SJCRH30 (cell line): ENCODE measurements at regions not wholly inside any gene's neighbourhood (a gene's known extent, or its start where the extent isn't known, plus 50 kb on each side); places are given as distances from the start of the nearest gene placed in this dataset.
A peak's percentile ranks its signal among the peaks of the same experiment; 100 is the strongest.
"Not testable (repeated sequence)": the region's sequence is repeated elsewhere in the genome, so short reads cannot be mapped to it uniquely, and the experiment has no call there.

ENCODE experiments used
- DNase-seq, 2 experiments: peaks; one replicate each; pipeline ENCODE4 v3.0.0-alpha.2; 2015 to 2020
- H3K27ac ChIP-seq: fragments of 250-450 bp; sonication (Bioruptor Pico); 2 replicates; pipeline ENCODE4 v1.5.1; 2020; ENCODE audit warnings: mild to moderate bottlenecking, moderate library complexity
- H3K27me3 ChIP-seq: fragments of 250-450 bp; sonication (Bioruptor Pico); 2 replicates; pipeline ENCODE4 v1.5.1; 2020; ENCODE audit warnings: mild to moderate bottlenecking, moderate library complexity
- H3K36me3 ChIP-seq: fragments of 250-450 bp; sonication (Bioruptor Pico); 2 replicates; pipeline ENCODE4 v1.5.1; 2020; ENCODE audit warnings: mild to moderate bottlenecking, moderate library complexity
- H3K4me1 ChIP-seq: fragments of 250-450 bp; sonication (Bioruptor Pico); 2 replicates; pipeline ENCODE4 v1.5.1; 2020; ENCODE audit warnings: mild to moderate bottlenecking, moderate library complexity
- H3K4me3 ChIP-seq: fragments of 250-450 bp; sonication (Bioruptor Pico); 2 replicates; pipeline ENCODE4 v1.5.1; 2020; ENCODE audit warnings: mild to moderate bottlenecking, moderate library complexity
- H3K9me3 ChIP-seq: fragments of 250-450 bp; sonication (Bioruptor Pico); replicated peaks from 2 replicates; pipeline ENCODE4 v1.5.1; 2020; ENCODE audit warnings: mild to moderate bottlenecking, moderate library complexity

DNA sequence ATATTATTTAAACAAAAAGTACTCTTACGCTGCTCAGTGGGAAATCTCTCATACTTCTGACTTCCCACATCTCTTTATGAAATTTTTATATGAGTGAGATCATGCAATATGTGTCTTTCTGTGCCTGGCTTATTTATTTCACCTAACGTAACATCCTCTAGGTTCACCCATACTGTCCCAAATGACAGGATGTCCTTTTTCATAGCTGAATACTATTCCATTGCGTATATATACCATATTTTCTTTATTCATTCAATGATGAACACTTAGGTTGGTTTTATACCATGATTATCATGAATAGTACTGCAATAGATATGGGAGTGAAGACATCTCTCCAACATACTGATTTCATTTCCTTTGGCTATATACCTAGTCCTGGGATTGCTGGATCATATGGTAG, 57.8 kb upstream of the TPP2 start:
- no peak overlapping the region for H3K27ac ChIP-seq
- H3K9me3 ChIP-seq: no peaks in the 10 kb centered on the region
- no peaks in the 10 kb centered on the region for H3K27me3 ChIP-seq
- H3K4me1 ChIP-seq: no peaks in the 10 kb centered on the region
- DNase-seq: no peak
- H3K36me3 ChIP-seq: no peaks in the 10 kb centered on the region
- H3K4me3 ChIP-seq: no peak overlapping the region

GRCh38 chr13:102536695-102537485, 59.9 kb upstream of the TPP2 start:
- Histone ChIP-seq H3K9me3 (no peaks in the 10 kb centered on the region), H3K4me1 (no peaks in the 10 kb centered on the region), H3K36me3 (no peaks in the 10 kb centered on the region), H3K27ac (no peak overlapping the region), H3K4me3 (no peak overlapping the region), H3K27me3 (no peaks in the 10 kb centered on the region)
- no peak for DNase-seq

DNA sequence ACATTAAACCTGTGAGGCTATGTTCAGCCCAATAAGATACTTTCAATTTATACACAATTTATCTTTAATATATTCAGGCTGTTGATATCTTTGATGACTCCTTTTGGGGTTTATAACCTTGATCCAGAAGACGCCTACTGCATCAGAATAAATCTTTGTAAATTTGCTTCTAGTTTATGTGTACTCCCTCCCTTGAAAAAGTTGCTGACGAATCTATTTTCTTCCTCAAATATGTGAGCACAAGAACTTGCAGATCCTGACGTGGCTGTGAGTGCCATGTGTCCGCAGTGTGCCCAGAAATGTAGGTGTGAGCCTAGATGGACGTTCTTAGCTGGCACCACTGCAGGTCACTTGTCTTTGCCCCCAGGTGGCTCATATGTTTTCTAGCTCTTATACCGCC, 60.6 kb upstream of the TPP2 start:
- DNase-seq: no peak
- Histone ChIP-seq H3K4me3 (no peak overlapping the region), H3K9me3 (no peaks in the 10 kb centered on the region)

GRCh38 chr13:102530751-102531150, 66.0 kb upstream of the TPP2 start:
- Histone ChIP-seq H3K9me3 (no peaks in the 10 kb centered on the region), H3K4me1 (no peaks in the 10 kb centered on the region), H3K27ac (no peak overlapping the region), H3K27me3 (no peaks in the 10 kb centered on the region), H3K4me3 (no peak overlapping the region), H3K36me3 (no peaks in the 10 kb centered on the region)
- no peak for DNase-seq

More for the DNA sequence above, 60.6 kb upstream of the TPP2 start:
- Histone ChIP-seq H3K27me3 (no peaks in the 10 kb centered on the region), H3K27ac (no peak overlapping the region), H3K36me3 (no peaks in the 10 kb centered on the region), H3K4me1 (no peaks in the 10 kb centered on the region)

- H3K27ac ChIP-seq, DNase-seq, H3K4me3 ChIP-seq, H3K27me3 ChIP-seq, H3K9me3 ChIP-seq, H3K36me3 ChIP-seq, H3K4me1 ChIP-seq: not testable (repeated sequence)
Measured at GRCh38 chr13:102522251-102522650, 74.5 kb upstream of the TPP2 start.

- H3K27me3 ChIP-seq: no peaks in the 10 kb centered on the region
- no peaks in the 10 kb centered on the region for H3K36me3 ChIP-seq
- DNase-seq: no peak
- H3K4me3 ChIP-seq: no peak overlapping the region
- no peak overlapping the region for H3K27ac ChIP-seq
- no peaks in the 10 kb centered on the region for H3K9me3 ChIP-seq
- 0 out of 2 replicates have a peak, but pooled peaks cover 2% of the 10 kb centered on the region for H3K4me1 ChIP-seq
Measured at GRCh38 chr13:102517959-102518358, 78.8 kb upstream of the TPP2 start.

DNA sequence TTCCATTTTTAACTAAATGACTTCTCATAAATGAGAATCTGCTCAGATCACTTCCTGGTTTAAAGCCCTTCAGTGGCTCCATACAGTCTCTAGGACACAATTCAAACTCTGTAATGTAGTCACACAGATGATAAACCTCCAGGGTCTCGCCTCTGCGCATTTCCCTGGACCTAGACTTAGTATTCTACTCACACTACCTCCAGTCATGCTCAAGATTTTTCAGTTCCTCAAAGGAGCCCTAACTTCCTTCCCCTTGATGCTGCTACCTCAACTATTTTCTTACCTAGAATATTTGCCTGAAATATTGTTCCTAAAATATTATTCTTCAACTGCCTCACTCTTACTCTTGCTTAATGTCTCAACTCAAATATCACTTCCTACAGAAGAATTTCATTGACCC, 86.7 kb upstream of the TPP2 start:
- Histone ChIP-seq H3K27ac (no peak overlapping the region), H3K36me3 (no peaks in the 10 kb centered on the region), H3K27me3 (no peaks in the 10 kb centered on the region), H3K4me3 (no peak overlapping the region), H3K4me1 (no peaks in the 10 kb centered on the region), H3K9me3 (no peaks in the 10 kb centered on the region)
- DNase-seq: no peak

DNA sequence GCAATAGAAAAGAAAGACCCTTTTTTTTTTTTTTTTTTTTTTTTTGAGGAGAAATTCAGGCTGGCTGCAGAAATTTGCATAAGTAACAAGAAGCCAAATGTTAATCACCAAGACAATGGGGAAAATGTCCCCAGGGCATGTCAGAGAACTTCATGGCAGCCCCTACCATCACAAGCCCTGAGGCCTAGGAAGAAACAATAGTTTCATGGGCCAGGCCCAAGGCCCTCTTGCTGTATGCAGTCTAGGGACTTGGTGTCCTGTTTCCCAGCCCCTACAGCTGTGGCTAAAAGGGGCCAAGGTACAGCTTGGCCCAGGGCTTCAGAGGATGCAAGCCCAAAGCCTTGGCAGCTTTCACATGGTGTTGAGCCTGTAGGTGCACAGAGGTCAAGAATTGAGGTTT, 88.4 kb upstream of the TPP2 start:
- H3K4me3 ChIP-seq: no peak overlapping the region
- H3K36me3 ChIP-seq: no peaks in the 10 kb centered on the region
- no peaks in the 10 kb centered on the region for H3K27me3 ChIP-seq
- H3K4me1 ChIP-seq: no peaks in the 10 kb centered on the region
- DNase-seq: no peak
- H3K27ac ChIP-seq: no peak overlapping the region
- no peaks in the 10 kb centered on the region for H3K9me3 ChIP-seq

DNA sequence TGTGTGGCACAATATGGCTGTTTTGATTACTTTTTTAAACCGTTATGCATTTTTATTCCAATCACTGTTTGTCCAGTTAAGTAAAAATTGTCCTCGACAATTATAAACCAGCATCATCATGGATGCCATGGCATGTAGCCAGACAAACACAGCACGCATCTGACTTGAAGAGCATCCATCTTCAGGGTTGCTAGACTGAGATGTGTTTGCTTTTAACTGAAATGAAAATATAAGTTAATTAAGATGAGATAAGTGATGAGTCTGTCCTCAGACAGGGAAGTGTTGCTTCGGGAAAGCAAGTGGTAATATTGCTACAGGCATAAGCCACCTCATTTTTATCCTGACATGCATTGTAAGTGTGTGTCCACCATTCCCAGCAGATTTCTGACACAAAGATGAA, 92.8 kb upstream of the TPP2 start:
- H3K36me3 ChIP-seq: no peaks in the 10 kb centered on the region
- DNase-seq: no peak
- H3K27me3 ChIP-seq: no peaks in the 10 kb centered on the region
- H3K4me1 ChIP-seq: no peaks in the 10 kb centered on the region
- no peak overlapping the region for H3K4me3 ChIP-seq
- no peak overlapping the region for H3K27ac ChIP-seq
- no peaks in the 10 kb centered on the region for H3K9me3 ChIP-seq

- no peak overlapping the region for H3K4me3 ChIP-seq
- no peaks in the 10 kb centered on the region for H3K4me1 ChIP-seq
- no peaks in the 10 kb centered on the region for H3K36me3 ChIP-seq
- DNase-seq: no peak
- H3K9me3 ChIP-seq: no peaks in the 10 kb centered on the region
- H3K27ac ChIP-seq: no peak overlapping the region
- H3K27me3 ChIP-seq: no peaks in the 10 kb centered on the region
Measured at GRCh38 chr13:102495663-102496062, 93.8 kb upstream of the FGF14 start.

DNA sequence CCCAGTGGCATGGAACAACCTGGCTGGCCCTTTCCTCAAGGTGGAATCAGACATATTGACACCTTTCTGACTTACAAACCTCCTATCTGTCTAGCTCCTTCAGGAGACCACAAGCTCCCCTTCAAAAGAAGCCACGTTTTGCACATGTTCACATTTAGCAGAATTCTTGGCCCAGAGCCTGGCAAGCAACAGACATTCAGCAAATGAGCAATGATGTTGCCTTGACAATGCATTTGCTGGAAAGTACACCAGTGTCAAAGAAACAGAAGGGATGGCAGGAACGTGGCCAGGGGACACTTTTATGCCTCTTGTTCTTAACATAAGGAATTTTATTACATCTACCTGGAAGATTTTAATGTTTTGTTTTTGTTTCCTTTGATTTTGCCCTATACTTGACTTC, 85.5 kb upstream of the FGF14 start:
- H3K36me3 ChIP-seq: no peaks in the 10 kb centered on the region
- no peaks in the 10 kb centered on the region for H3K27me3 ChIP-seq
- H3K9me3 ChIP-seq: no peaks in the 10 kb centered on the region
- no peak for DNase-seq
- H3K4me1 ChIP-seq: no peaks in the 10 kb centered on the region
- H3K27ac ChIP-seq: no peak overlapping the region
- H3K4me3 ChIP-seq: no peak overlapping the region

GRCh38 chr13:102484329-102484728, 82.5 kb upstream of the FGF14 start:
- no peaks in the 10 kb centered on the region for H3K9me3 ChIP-seq
- DNase-seq: peak in 1 of 2 experiments; percentile 6
- H3K27ac ChIP-seq: no peak overlapping the region
- no peaks in the 10 kb centered on the region for H3K4me1 ChIP-seq
- H3K4me3 ChIP-seq: no peak overlapping the region
- no peaks in the 10 kb centered on the region for H3K36me3 ChIP-seq
- no peaks in the 10 kb centered on the region for H3K27me3 ChIP-seq

DNA sequence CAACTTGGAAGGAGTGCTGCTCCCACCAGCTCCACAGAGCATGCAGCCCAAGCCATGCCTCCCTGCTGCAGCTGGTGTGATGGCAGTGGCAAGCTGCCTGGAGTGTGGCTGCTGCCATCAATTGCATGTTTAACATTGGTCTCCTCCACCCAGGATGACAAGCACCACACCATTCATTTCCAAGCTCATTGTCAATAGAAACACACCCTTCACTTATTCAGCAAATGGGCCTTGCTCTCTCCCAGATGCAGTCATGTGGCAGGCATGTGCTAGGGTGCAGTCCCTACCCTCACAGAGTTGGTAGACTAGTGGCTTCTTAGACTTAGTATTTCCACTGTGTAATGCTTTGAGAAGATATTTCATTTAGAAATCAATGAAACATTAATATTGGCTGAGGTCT, 70.8 kb upstream of the FGF14 start:
- Histone ChIP-seq H3K27me3 (no peaks in the 10 kb centered on the region), H3K4me1 (no peaks in the 10 kb centered on the region), H3K9me3 (no peaks in the 10 kb centered on the region), H3K36me3 (no peaks in the 10 kb centered on the region), H3K27ac (no peak overlapping the region), H3K4me3 (no peak overlapping the region)
- DNase-seq: no peak

DNA sequence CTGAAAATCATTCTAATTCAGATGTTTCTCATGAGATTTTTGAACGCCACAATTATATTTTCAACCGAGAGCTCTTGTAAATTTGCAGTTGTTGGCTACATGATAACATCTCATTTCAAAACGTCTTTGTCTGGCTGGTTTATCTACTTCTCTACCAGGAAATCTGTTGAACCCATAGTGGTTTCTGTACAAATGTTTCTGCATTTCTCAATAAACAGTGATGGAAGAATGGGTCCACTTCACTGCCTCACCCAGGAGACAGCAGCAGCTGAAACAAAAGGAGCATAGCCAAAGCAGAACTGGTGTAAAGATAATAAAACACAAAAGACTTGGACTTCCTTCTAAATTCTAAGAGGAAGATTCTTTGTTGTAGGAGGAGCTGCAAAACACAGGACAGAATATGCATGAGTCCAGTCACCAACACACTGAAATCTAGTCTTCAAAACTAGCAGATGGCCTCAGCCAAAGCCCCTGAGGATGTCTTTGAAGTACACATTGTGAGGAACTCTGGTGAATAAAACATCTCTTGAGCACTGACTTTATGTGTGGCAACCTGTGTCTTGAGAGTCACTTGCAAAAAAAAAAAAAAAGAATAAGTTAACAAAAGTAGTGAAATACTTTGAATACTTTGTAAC, 68.6 kb upstream of the FGF14 start:
- H3K36me3 ChIP-seq: no peaks in the 10 kb centered on the region
- H3K27me3 ChIP-seq: no peaks in the 10 kb centered on the region
- no peaks in the 10 kb centered on the region for H3K9me3 ChIP-seq
- no peak overlapping the region for H3K27ac ChIP-seq
- H3K4me1 ChIP-seq: no peaks in the 10 kb centered on the region
- H3K4me3 ChIP-seq: no peak overlapping the region
- no peak for DNase-seq

GRCh38 chr13:102466610-102467190, 64.9 kb upstream of the FGF14 start:
- no peak for DNase-seq
- Histone ChIP-seq H3K9me3 (no peaks in the 10 kb centered on the region), H3K27ac (no peak overlapping the region), H3K4me1 (no peaks in the 10 kb centered on the region), H3K36me3 (no peaks in the 10 kb centered on the region), H3K4me3 (no peak overlapping the region), H3K27me3 (no peaks in the 10 kb centered on the region)
